Omental fat pad (tissue), 3 donors: ENCODE measurements at regions not wholly inside any gene's neighbourhood (a gene's known extent, or its start where the extent isn't known, plus 50 kb on each side); places are given as distances from the start of the nearest gene placed in this dataset.
"Not testable (repeated sequence)": the region's sequence is repeated elsewhere in the genome, so short reads cannot be mapped to it uniquely, and the experiment has no call there.

Experiments used
- ATAC-seq: fragments of 150-250 bp; one replicate; pipeline ENCODE4 v1.9.1; 2016; ENCODE audit warnings: mild to moderate bottlenecking, moderate library complexity; ENCODE audit not compliant: low FRiP score
- DNase-seq: peaks from one replicate; pipeline ENCODE4 v3.0.0-alpha.2; 2019; ENCODE audit warnings: low spot score
- TF ChIP-seq, protein P1 (sequence below), 3 donors: fragments of 450-650 bp; IDR thresholded peaks; one replicate each; pipeline ENCODE4 v1.5.1; 2016 to 2017; ENCODE audit warnings: antibody characterized with exemption in 3 of 3, mild to moderate bottlenecking in 3 of 3, moderate library complexity in 2 of 3

DNA sequence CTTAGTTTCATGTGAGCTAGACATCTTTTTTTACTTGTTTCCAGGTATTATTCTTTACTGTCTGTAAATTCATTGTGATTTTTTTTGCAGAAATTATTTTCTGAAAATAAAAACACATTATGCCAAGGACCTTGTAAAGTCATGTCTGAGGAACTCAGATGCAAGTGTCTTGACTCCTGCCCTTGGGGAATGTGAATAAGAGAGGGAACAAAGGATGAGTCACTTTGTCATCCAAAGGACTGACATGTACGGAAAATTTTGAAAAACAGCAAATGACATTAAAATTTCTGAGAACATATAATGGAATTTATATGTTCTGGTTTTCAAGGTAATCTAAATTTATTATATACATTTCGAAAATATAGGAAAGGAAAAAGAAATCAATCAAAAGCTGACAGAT lies 660.4 kb downstream of the CD109 start:
- ATAC-seq (no peak), DNase-seq (no peak)
- TF ChIP-seq, protein P1, sequence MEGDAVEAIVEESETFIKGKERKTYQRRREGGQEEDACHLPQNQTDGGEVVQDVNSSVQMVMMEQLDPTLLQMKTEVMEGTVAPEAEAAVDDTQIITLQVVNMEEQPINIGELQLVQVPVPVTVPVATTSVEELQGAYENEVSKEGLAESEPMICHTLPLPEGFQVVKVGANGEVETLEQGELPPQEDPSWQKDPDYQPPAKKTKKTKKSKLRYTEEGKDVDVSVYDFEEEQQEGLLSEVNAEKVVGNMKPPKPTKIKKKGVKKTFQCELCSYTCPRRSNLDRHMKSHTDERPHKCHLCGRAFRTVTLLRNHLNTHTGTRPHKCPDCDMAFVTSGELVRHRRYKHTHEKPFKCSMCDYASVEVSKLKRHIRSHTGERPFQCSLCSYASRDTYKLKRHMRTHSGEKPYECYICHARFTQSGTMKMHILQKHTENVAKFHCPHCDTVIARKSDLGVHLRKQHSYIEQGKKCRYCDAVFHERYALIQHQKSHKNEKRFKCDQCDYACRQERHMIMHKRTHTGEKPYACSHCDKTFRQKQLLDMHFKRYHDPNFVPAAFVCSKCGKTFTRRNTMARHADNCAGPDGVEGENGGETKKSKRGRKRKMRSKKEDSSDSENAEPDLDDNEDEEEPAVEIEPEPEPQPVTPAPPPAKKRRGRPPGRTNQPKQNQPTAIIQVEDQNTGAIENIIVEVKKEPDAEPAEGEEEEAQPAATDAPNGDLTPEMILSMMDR (IDR thresholded peaks at IDR 0.05) = no peak

- DNase-seq (no peak), ATAC-seq (no peak)
- TF ChIP-seq, protein P1 (IDR thresholded peaks at IDR 0.05) = no peak
Observed at GRCh38 chr6:74346936-74347535, 651.0 kb downstream of the CD109 start.

- TF ChIP-seq, protein P1 (IDR thresholded peaks at IDR 0.05) = no peak
- ATAC-seq (no peak), DNase-seq (no peak)
Observed at GRCh38 chr6:74343804-74344203, 647.8 kb downstream of the CD109 start.

DNA sequence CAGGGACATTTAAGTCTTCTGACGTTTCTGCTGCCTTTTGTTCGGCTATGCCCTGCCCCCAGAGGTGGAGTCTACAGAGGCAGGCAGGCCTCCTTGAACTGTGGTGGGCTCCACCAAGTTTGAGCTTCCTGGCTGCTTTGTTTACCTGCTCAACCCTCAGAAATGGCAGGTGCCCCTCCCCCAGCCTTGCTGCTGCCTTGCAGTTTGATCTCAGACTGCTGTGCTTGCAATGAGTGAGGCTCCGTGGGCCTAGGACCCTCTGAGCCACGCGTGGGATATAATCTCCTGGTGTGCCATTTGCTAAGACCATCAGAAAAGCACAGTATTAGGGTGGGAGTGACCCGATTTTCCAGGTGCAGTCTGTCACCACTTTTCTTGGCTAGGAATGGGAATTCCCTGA lies 647.3 kb downstream of the CD109 start:
- not testable (repeated sequence) for ATAC-seq, DNase-seq

- TF ChIP-seq, protein P1 (IDR thresholded peaks at IDR 0.05) = no peak
- DNase-seq (no peak), ATAC-seq (no peak)
Observed at GRCh38 chr6:74334722-74335121, 638.7 kb downstream of the CD109 start.

- TF ChIP-seq, protein P1 (IDR thresholded peaks at IDR 0.05) = no peak
- no peak for ATAC-seq
Observed at GRCh38 chr6:74333406-74333805, 637.4 kb downstream of the CD109 start.

DNA sequence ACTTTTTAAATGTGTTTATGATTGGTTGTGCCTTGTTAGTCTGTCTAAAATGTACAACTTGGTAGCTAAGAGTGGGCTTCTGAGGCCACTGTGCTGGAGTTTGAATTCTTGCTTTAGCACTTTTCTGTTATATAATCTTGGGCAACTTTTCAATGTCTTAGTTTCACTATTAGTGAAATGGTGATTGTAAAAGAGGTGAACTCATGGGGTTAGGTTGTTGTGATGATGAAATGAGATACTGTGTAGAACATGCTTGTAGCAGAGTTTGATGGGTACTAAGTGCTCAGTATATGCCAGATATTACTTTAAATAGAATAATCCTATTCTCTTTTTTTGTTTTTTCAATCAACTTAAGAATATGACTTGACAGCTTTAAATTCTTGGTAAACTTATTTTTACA lies 624.7 kb downstream of the CD109 start:
- ATAC-seq = no peak
- TF ChIP-seq, protein P1 (IDR thresholded peaks at IDR 0.05) = no peak
- DNase-seq = no peak

More at GRCh38 chr6:74333406-74333805, 637.4 kb downstream of the CD109 start:
- DNase-seq = no peak
